ENCODE measurements at regions not wholly inside any gene's neighbourhood (a gene's known extent, or its start where the extent isn't known, plus 50 kb on each side); places are given as distances from the start of the nearest gene placed in this dataset.

- Histone ChIP-seq H3K4me1 (ENCODE audit: insufficient read depth) (no peaks in the 10 kb centered on the region), H3K4me3 (no peak overlapping the region), H3K27me3 (no peaks in the 10 kb centered on the region), H3K36me3 (no peaks in the 10 kb centered on the region), H3K27ac (no peak overlapping the region), H3K9me3 (no peaks in the 10 kb centered on the region)
- 50 to 60% (median 55%) methylated on average over 4 of the region's 4 CpGs for whole genome bisulfite sequencing, 3 donors
- no peak for DNase-seq
- TF ChIP-seq CTCF (IDR thresholded peaks at IDR 0.05) = no peak
- TF ChIP-seq POLR2A (IDR thresholded peaks at IDR 0.05) = no peak
- TF ChIP-seq EP300 (IDR thresholded peaks at IDR 0.05) = no peak
- intact Hi-C loops (cut with DNase I) = no loop called here
Measured at GRCh38 chr1:209510063-209510462, 73.5 kb upstream of the CAMK1G start.

GRCh38 chr1:209511169-209511568 is 72.3 kb upstream of the CAMK1G start:
- no peak for DNase-seq
- 13 to 39% (median 15%) methylated on average over 3 of the region's 3 CpGs for WGBS, 3 donors
- no peaks in the 10 kb centered on the region for H3K9me3 ChIP-seq
- no peaks in the 10 kb centered on the region for H3K4me1 ChIP-seq (ENCODE audit: insufficient read depth)
- intact Hi-C loops (cut with DNase I) = no loop called here
- no peak overlapping the region for H3K4me3 ChIP-seq
- no peak overlapping the region for H3K27ac ChIP-seq
- H3K36me3 ChIP-seq = no peaks in the 10 kb centered on the region
- H3K27me3 ChIP-seq = no peaks in the 10 kb centered on the region
- TF ChIP-seq CTCF (IDR thresholded peaks at IDR 0.05) (no peak), EP300 (IDR thresholded peaks at IDR 0.05) (no peak), POLR2A (IDR thresholded peaks at IDR 0.05) (no peak)

- H3K36me3 ChIP-seq = no peaks in the 10 kb centered on the region
- H3K4me1 ChIP-seq (ENCODE audit: insufficient read depth) = no peaks in the 10 kb centered on the region
- TF ChIP-seq POLR2A (IDR thresholded peaks at IDR 0.05) (no peak), CTCF (IDR thresholded peaks at IDR 0.05) (no peak), EP300 (IDR thresholded peaks at IDR 0.05) (no peak)
- no peaks in the 10 kb centered on the region for H3K27me3 ChIP-seq
- 62 to 71% (median 69%) methylated on average over 6 of the region's 6 CpGs for WGBS, 3 donors
- no peaks in the 10 kb centered on the region for H3K9me3 ChIP-seq
- intact Hi-C loops (cut with DNase I) = no loop called here
- no peak overlapping the region for H3K4me3 ChIP-seq
- DNase-seq = no peak
- no peak overlapping the region for H3K27ac ChIP-seq
Measured at GRCh38 chr1:209512821-209513220, 70.7 kb upstream of the CAMK1G start.

GRCh38 chr1:209513226-209513625 is 70.3 kb upstream of the CAMK1G start:
- TF ChIP-seq CTCF (IDR thresholded peaks at IDR 0.05) (no peak), POLR2A (IDR thresholded peaks at IDR 0.05) (no peak), EP300 (IDR thresholded peaks at IDR 0.05) (no peak)
- intact Hi-C loops (cut with DNase I) = no loop called here
- no peak for DNase-seq
- no peaks in the 10 kb centered on the region for H3K36me3 ChIP-seq
- H3K4me1 ChIP-seq (ENCODE audit: insufficient read depth) = no peaks in the 10 kb centered on the region
- H3K27ac ChIP-seq = no peak overlapping the region
- H3K9me3 ChIP-seq = no peaks in the 10 kb centered on the region
- no peak overlapping the region for H3K4me3 ChIP-seq
- WGBS, 3 donors = 45 to 53% (median 50%) methylated on average over 5 of the region's 5 CpGs
- H3K27me3 ChIP-seq = no peaks in the 10 kb centered on the region
